Activated CD8-positive, alpha-beta T cell treated with anti-CD3 and anti-CD28 coated beads, Interleukin-2, amount 10 ng/mL, durations not matched to agents 7 days and 5 days (primary cell): ENCODE measurements at regions not wholly inside any gene's neighbourhood (a gene's known extent, or its start where the extent isn't known, plus 50 kb on each side); places are given as distances from the start of the nearest gene placed in this dataset.

ENCODE experiments used
- ATAC-seq: fragments of 150-1000 bp; cut with Tn5 transposase; one replicate; pipeline ENCODE4 v1.10.0; 2021; ENCODE audit warnings: moderate library complexity
- CTCF ChIA-PET: fragments of 350-600 bp; sonication (Branson Sonifier 250); formaldehyde crosslinking; loops from one replicate; lab custom pipeline; 2021; ENCODE audit warnings: antibody characterized with exemption; lab: Charles Lee
- POLR2A ChIA-PET: fragments of 350-600 bp; sonication (Branson Sonifier 250); formaldehyde crosslinking; loops from one replicate; lab custom pipeline; 2021; ENCODE audit warnings: antibody characterized with exemption; lab: Charles Lee
- DNase-seq: peaks from one replicate; pipeline ENCODE4 v3.0.0-alpha.2; 2020
- H3K27ac Mint-ChIP-seq: one replicate; pipeline ENCODE4 v1.8.0; 2021; ENCODE audit warnings: mild to moderate bottlenecking, mixed read lengths
- H3K27me3 Mint-ChIP-seq: one replicate; pipeline ENCODE4 v1.8.0; 2021; ENCODE audit warnings: low read depth, mixed read lengths
- H3K36me3 Mint-ChIP-seq: one replicate; pipeline ENCODE4 v1.8.0; 2021; ENCODE audit warnings: low read depth, mixed read lengths
- H3K4me1 Mint-ChIP-seq: one replicate; pipeline ENCODE4 v1.8.0; 2021; ENCODE audit warnings: low read depth, mixed read lengths
- H3K4me3 Mint-ChIP-seq: one replicate; pipeline ENCODE4 v1.8.0; 2021; ENCODE audit warnings: mild to moderate bottlenecking, mixed read lengths
- H3K9me3 Mint-ChIP-seq: one replicate; pipeline ENCODE4 v1.8.0; 2022; ENCODE audit warnings: mixed read lengths; ENCODE audit not compliant: insufficient read depth

GRCh38 chr12:38588624-38589305, 272.2 kb downstream of the ALG10B start:
- ChIA-PET CTCF (no interaction called here), POLR2A (no interaction called here)
- Mint-ChIP-seq H3K4me1 (no peaks in the 10 kb centered on the region), H3K36me3 (no peaks in the 10 kb centered on the region), H3K9me3 (peaks cover 15% of the 10 kb centered on the region), H3K27me3 (no peaks in the 10 kb centered on the region), H3K4me3 (no peak overlapping the region), H3K27ac (no peak overlapping the region)
- DNase-seq (no peak), ATAC-seq (no peak)

GRCh38 chr12:38589306-38589632, 272.7 kb downstream of the ALG10B start:
- Mint-ChIP-seq H3K36me3 (no peaks in the 10 kb centered on the region), H3K4me1 (no peaks in the 10 kb centered on the region), H3K27me3 (no peaks in the 10 kb centered on the region), H3K9me3 (peaks cover 15% of the 10 kb centered on the region), H3K27ac (no peak overlapping the region), H3K4me3 (no peak overlapping the region)
- DNase-seq (no peak), ATAC-seq (no peak)
- ChIA-PET CTCF (no interaction called here), POLR2A (no interaction called here)

GRCh38 chr12:38601949-38602348, 285.4 kb downstream of the ALG10B start:
- DNase-seq (no peak), ATAC-seq (no peak)
- Mint-ChIP-seq H3K27me3 (no peaks in the 10 kb centered on the region), H3K36me3 (no peaks in the 10 kb centered on the region), H3K4me1 (no peaks in the 10 kb centered on the region), H3K27ac (no peak overlapping the region), H3K4me3 (no peak overlapping the region), H3K9me3 (peaks cover 28% of the 10 kb centered on the region)
- ChIA-PET POLR2A (no interaction called here), CTCF (no interaction called here)
